Activated CD4-positive, alpha-beta memory T cell treated with anti-CD3 and anti-CD28 coated beads for 36 hours (primary cell): ENCODE measurements at regions not wholly inside any gene's neighbourhood (a gene's known extent, or its start where the extent isn't known, plus 50 kb on each side); places are given as distances from the start of the nearest gene placed in this dataset.
"Not testable (repeated sequence)": the region's sequence is repeated elsewhere in the genome, so short reads cannot be mapped to it uniquely, and the experiment has no call there.

Experiments used
- CTCF ChIA-PET: fragments of 350-600 bp; sonication (Branson Sonifier 250); formaldehyde crosslinking; loops from one replicate; lab custom pipeline; 2021; ENCODE audit warnings: antibody characterized with exemption, inconsistent platforms; lab: Charles Lee
- POLR2A ChIA-PET: fragments of 350-600 bp; sonication (Branson Sonifier 250); formaldehyde crosslinking; loops from one replicate; lab custom pipeline; 2021; ENCODE audit warnings: antibody characterized with exemption; lab: Charles Lee
- DNase-seq: peaks from one replicate; pipeline ENCODE4 v3.0.0-alpha.2; 2020
- H3K27ac Mint-ChIP-seq: one replicate; pipeline ENCODE4 v1.8.0; 2021; ENCODE audit warnings: mixed read lengths
- H3K27me3 Mint-ChIP-seq: one replicate; pipeline ENCODE4 v1.8.0; 2021; ENCODE audit warnings: mixed read lengths
- H3K36me3 Mint-ChIP-seq: one replicate; pipeline ENCODE4 v1.8.0; 2021; ENCODE audit warnings: mixed read lengths
- H3K4me1 Mint-ChIP-seq: one replicate; pipeline ENCODE4 v1.8.0; 2021; ENCODE audit warnings: low read depth, mixed read lengths
- H3K4me3 Mint-ChIP-seq: one replicate; pipeline ENCODE4 v1.8.0; 2021; ENCODE audit warnings: mild to moderate bottlenecking, mixed read lengths
- H3K9me3 Mint-ChIP-seq: one replicate; pipeline ENCODE4 v1.8.0; 2021; ENCODE audit warnings: mixed read lengths
- intact Hi-C: fragments of 100-400 bp; cut with micrococcal nuclease; formaldehyde crosslinking; loops from one replicate; pipeline ENCODE4 v1.15.1; 2023

- DNase-seq: no peak
- Mint-ChIP-seq H3K9me3 (peaks cover 3% of the 10 kb centered on the region), H3K4me1 (no peaks in the 10 kb centered on the region), H3K4me3 (no peak overlapping the region), H3K36me3 (no peaks in the 10 kb centered on the region), H3K27me3 (no peaks in the 10 kb centered on the region), H3K27ac (no peak overlapping the region)
- intact Hi-C loops: no loop called here
- ChIA-PET POLR2A (no interaction called here), CTCF (no interaction called here)
These were observed 134.2 kb downstream of the SPATA31D1 start for GRCh38 chr9:82122731-82123130.

GRCh38 chr9:82124090-82124489, 135.5 kb downstream of the SPATA31D1 start:
- Mint-ChIP-seq H3K4me3 (no peak overlapping the region), H3K36me3 (no peaks in the 10 kb centered on the region), H3K9me3 (peaks cover 5% of the 10 kb centered on the region), H3K4me1 (no peaks in the 10 kb centered on the region), H3K27ac (no peak overlapping the region), H3K27me3 (no peaks in the 10 kb centered on the region)
- no peak for DNase-seq
- intact Hi-C loops: no loop called here
- ChIA-PET CTCF (no interaction called here), POLR2A (no interaction called here)

DNA sequence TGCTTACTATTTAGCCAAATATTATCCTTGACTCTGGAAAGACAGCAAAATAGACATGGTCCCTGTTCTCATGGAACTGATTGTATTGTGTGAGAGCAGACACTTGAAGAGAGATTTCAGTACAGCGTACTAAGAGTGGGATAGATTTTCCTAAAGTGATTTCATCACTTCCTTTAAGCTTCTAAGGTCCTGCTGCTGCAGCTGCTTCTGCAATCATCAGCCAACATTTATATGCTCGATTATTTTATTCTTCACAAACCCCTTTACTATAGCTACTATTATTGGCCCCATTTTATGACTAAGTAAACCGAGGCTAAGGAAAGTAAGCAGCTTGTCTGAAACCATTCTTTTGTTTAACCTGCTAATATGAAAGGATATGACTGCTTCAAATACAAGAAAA, 137.7 kb downstream of the SPATA31D1 start:
- ChIA-PET CTCF (interaction anchor here (0.6 kb wide), 1 partner anchor 494 kb away, joined by 3 read pairs; no protein-coding TSS in a partner anchor), POLR2A (no interaction called here)
- intact Hi-C loops: no loop called here
- Mint-ChIP-seq H3K4me3 (no peak overlapping the region), H3K27me3 (no peaks in the 10 kb centered on the region), H3K36me3 (no peaks in the 10 kb centered on the region), H3K9me3 (peaks cover 2% of the 10 kb centered on the region), H3K27ac (no peak overlapping the region), H3K4me1 (no peaks in the 10 kb centered on the region)
- DNase-seq: no peak

DNA sequence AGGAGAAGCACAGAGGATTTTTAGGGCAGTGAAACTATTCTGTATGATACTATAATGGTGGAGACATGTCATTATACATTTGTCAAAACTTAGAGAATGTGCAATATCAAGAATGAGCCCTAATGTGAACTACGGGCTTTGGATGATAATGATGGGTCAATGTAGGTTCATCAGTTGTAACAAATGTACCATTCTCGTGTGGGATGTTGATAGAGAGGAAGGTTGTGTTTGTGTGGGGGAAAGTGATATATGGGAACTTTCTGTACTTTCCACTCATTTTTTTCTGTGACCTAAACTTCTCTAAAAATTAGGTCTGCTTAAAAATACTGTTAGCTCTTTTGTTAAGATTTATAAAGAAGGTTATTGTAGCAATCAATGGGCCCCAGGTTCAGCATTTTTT, 138.9 kb downstream of the SPATA31D1 start:
- H3K4me3 Mint-ChIP-seq: no peak overlapping the region
- DNase-seq: no peak
- ChIA-PET CTCF (no interaction called here), POLR2A (no interaction called here)
- no peaks in the 10 kb centered on the region for H3K27me3 Mint-ChIP-seq
- H3K9me3 Mint-ChIP-seq: peaks cover 2% of the 10 kb centered on the region
- H3K36me3 Mint-ChIP-seq: no peaks in the 10 kb centered on the region
- intact Hi-C loops: no loop called here
- no peak overlapping the region for H3K27ac Mint-ChIP-seq
- H3K4me1 Mint-ChIP-seq: no peaks in the 10 kb centered on the region

GRCh38 chr9:82128011-82128696, 139.6 kb downstream of the SPATA31D1 start:
- Mint-ChIP-seq H3K36me3 (no peaks in the 10 kb centered on the region), H3K27me3 (no peaks in the 10 kb centered on the region), H3K27ac (no peak overlapping the region), H3K9me3 (peaks cover 2% of the 10 kb centered on the region), H3K4me1 (no peaks in the 10 kb centered on the region), H3K4me3 (no peak overlapping the region)
- ChIA-PET CTCF (no interaction called here), POLR2A (no interaction called here)
- no peak for DNase-seq
- intact Hi-C loops: no loop called here

- Mint-ChIP-seq H3K4me3 (no peak overlapping the region), H3K36me3 (no peaks in the 10 kb centered on the region), H3K27me3 (no peaks in the 10 kb centered on the region), H3K27ac (no peak overlapping the region), H3K4me1 (no peaks in the 10 kb centered on the region), H3K9me3 (peaks cover 2% of the 10 kb centered on the region)
- ChIA-PET CTCF (no interaction called here), POLR2A (no interaction called here)
- intact Hi-C loops: no loop called here
- DNase-seq: no peak
These were observed 141.1 kb downstream of the SPATA31D1 start for GRCh38 chr9:82129708-82130107.

- no peak overlapping the region for H3K27ac Mint-ChIP-seq
- no peak for DNase-seq
- CTCF ChIA-PET: no interaction called here
- H3K4me3 Mint-ChIP-seq: no peak overlapping the region
- H3K27me3 Mint-ChIP-seq: no peaks in the 10 kb centered on the region
- no peaks in the 10 kb centered on the region for H3K36me3 Mint-ChIP-seq
- intact Hi-C loops: no loop called here
- H3K9me3 Mint-ChIP-seq: peaks cover 2% of the 10 kb centered on the region
- no peaks in the 10 kb centered on the region for H3K4me1 Mint-ChIP-seq
- POLR2A ChIA-PET: no interaction called here
These were observed 141.9 kb downstream of the SPATA31D1 start for GRCh38 chr9:82130331-82131042.

DNA sequence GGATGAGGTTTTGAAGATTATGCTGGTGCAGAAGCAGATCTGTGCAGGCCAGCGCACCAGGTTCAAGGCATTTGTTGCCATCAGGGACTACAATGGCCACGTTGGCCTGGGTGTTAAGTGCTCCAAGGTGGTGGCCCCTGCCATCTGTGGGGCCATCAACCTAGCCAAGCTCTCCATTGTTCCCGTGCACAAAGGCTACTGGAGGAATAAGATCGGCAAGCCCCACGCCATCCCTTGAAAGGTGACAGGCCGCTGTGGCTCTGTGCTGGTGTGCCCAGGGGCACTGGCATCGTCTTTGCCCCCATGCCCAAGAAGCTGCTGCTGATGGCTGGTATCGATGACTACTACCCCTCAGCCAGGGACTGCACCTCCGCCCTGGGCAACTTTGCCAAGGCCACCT, 142.5 kb downstream of the SPATA31D1 start:
- no peaks in the 10 kb centered on the region for H3K4me1 Mint-ChIP-seq
- H3K36me3 Mint-ChIP-seq: no peaks in the 10 kb centered on the region
- H3K27ac Mint-ChIP-seq: no peak overlapping the region
- intact Hi-C loops: no loop called here
- no peaks in the 10 kb centered on the region for H3K27me3 Mint-ChIP-seq
- H3K4me3 Mint-ChIP-seq: no peak overlapping the region
- ChIA-PET POLR2A (no interaction called here), CTCF (no interaction called here)
- peaks cover 2% of the 10 kb centered on the region for H3K9me3 Mint-ChIP-seq
- DNase-seq: no peak

DNA sequence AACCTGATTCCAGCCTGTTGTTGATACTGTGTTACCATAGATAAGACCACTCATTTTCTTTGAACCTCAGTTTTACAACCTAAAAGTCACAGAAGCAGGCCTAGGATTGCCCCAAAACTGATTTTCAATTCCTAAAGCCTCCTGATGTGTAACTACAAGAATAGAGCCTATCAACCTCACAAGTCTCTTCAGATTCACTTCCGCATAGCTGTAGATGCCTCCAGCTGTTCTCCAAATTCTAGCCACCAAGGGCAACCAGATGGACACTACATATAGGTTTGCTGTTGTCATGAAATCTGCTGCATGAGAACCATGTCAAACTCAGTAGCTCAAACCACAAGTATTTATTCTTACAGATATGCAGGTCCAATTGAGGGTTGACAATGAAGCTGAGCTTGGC, 143.5 kb downstream of the SPATA31D1 start:
- Mint-ChIP-seq H3K9me3 (peaks cover 6% of the 10 kb centered on the region), H3K36me3 (no peaks in the 10 kb centered on the region), H3K27me3 (no peaks in the 10 kb centered on the region), H3K4me1 (no peaks in the 10 kb centered on the region), H3K4me3 (no peak overlapping the region), H3K27ac (no peak overlapping the region)
- CTCF ChIA-PET: no interaction called here
- no peak for DNase-seq
- intact Hi-C loops: no loop called here
- POLR2A ChIA-PET: no interaction called here

GRCh38 chr9:82134010-82134409, 145.4 kb downstream of the SPATA31D1 start:
- Mint-ChIP-seq H3K4me1 (no peaks in the 10 kb centered on the region), H3K4me3 (no peak overlapping the region), H3K9me3 (peaks cover 6% of the 10 kb centered on the region), H3K27ac (no peak overlapping the region), H3K27me3 (no peaks in the 10 kb centered on the region), H3K36me3 (no peaks in the 10 kb centered on the region)
- intact Hi-C loops: no loop called here
- ChIA-PET CTCF (interaction anchor here (0.6 kb wide), 1 partner anchor 25 kb away, joined by 3 read pairs; no protein-coding TSS in a partner anchor), POLR2A (no interaction called here)
- DNase-seq: no peak

DNA sequence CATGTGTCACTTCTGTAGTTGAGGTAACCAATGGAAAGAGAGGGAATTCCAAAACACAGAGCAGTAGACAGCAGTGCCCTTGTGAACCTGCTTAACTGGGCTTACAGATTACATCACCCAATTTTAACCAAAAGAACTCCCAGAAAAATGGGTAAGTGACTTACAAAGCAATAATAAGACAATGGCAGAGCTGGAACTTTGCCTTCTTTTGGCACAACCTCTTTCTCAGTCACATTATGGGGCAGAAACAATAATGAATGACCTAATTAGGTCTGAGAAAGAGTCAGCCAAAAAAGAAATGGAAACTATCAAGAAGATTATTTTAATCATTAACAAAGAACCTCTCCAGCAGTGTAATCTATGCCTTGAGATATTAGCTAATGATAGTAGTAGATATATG, 146.5 kb downstream of the SPATA31D1 start:
- POLR2A ChIA-PET: no interaction called here
- peaks cover 6% of the 10 kb centered on the region for H3K9me3 Mint-ChIP-seq
- CTCF ChIA-PET: no interaction called here

DNA sequence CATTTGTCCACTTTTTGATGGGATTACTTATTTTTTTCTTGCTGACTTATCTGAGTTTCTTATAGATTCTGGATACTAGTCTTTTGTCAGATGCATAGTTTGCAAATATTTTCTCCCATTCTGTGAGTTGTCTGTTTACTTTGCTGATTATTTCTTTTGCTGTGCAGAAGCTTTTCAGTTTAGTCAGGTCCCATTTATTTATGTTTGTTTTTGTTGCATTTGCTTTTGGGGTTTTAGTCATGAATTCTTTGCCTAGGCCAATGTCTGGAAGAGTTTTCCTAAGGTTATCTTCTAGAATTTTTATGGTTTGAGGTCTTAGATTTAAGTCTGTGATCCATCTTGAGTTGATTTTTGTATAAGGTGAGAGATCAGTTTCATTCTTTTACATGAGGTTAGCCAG, 149.5 kb downstream of the SPATA31D1 start:
- H3K27ac Mint-ChIP-seq, POLR2A ChIA-PET, CTCF ChIA-PET, H3K9me3 Mint-ChIP-seq, H3K4me3 Mint-ChIP-seq, intact Hi-C loops, DNase-seq, H3K36me3 Mint-ChIP-seq, H3K27me3 Mint-ChIP-seq, H3K4me1 Mint-ChIP-seq: not testable (repeated sequence)

More for the DNA sequence above, 146.5 kb downstream of the SPATA31D1 start:
- no peak overlapping the region for H3K27ac Mint-ChIP-seq
- no peak for DNase-seq
- no peak overlapping the region for H3K4me3 Mint-ChIP-seq
- H3K27me3 Mint-ChIP-seq: no peaks in the 10 kb centered on the region
- no peaks in the 10 kb centered on the region for H3K4me1 Mint-ChIP-seq
- H3K36me3 Mint-ChIP-seq: no peaks in the 10 kb centered on the region
- intact Hi-C loops: no loop called here

DNA sequence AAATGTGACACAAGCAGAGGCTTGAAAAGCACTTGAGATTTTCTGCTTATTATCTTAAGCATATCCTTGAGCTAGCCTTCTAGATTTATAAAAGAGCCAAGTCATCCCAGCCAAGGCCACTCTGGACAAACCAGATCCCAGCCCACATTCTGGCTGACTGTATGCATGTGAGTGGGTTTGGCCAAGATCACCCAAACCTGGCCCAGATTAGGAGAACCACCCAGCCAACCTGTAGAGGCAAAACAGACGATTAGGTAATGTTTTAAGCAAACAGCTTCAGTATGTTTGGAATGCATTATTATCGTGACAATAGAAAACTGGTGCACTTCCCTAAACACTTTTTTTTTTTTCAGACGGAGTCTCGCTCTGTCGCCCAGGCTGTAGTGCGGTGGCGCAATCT, 151.9 kb downstream of the SPATA31D1 start:
- intact Hi-C loops: no loop called here
- H3K9me3 Mint-ChIP-seq: peaks cover 9% of the 10 kb centered on the region
- no peaks in the 10 kb centered on the region for H3K27me3 Mint-ChIP-seq
- no peaks in the 10 kb centered on the region for H3K4me1 Mint-ChIP-seq
- no peak for DNase-seq
- H3K27ac Mint-ChIP-seq: no peak overlapping the region
- H3K4me3 Mint-ChIP-seq: no peak overlapping the region
- POLR2A ChIA-PET: no interaction called here
- CTCF ChIA-PET: no interaction called here
- H3K36me3 Mint-ChIP-seq: no peaks in the 10 kb centered on the region
